NCI-H345 treated with DMSO at 0.1 percent for 48 hours (cell line): ENCODE measurements at regions not wholly inside any gene's neighbourhood (a gene's known extent, or its start where the extent isn't known, plus 50 kb on each side); places are given as distances from the start of the nearest gene placed in this dataset.
"Not testable (repeated sequence)": the region's sequence is repeated elsewhere in the genome, so short reads cannot be mapped to it uniquely, and the experiment has no call there.

Source experiments
- DNase-seq: peaks from one replicate; lab custom pipeline; 2025; ENCODE audit not compliant: unreplicated experiment; lab: John Stamatoyannopoulos, UW

GRCh38 chr4:181846934-181847333 is 396.3 kb upstream of the TENM3 start:
- DNase-seq = no peak

GRCh38 chr4:181848357-181848756 is 394.8 kb upstream of the TENM3 start:
- DNase-seq = no peak

- DNase-seq = no peak
These were observed 393.7 kb upstream of the TENM3 start for GRCh38 chr4:181849472-181849871.

GRCh38 chr4:181853881-181854511 is 389.2 kb upstream of the TENM3 start:
- no peak for DNase-seq

GRCh38 chr4:181855307-181855706 is 387.9 kb upstream of the TENM3 start:
- no peak for DNase-seq

- not testable (repeated sequence) for DNase-seq
These were observed 385.7 kb upstream of the TENM3 start for GRCh38 chr4:181857471-181857870.

DNA sequence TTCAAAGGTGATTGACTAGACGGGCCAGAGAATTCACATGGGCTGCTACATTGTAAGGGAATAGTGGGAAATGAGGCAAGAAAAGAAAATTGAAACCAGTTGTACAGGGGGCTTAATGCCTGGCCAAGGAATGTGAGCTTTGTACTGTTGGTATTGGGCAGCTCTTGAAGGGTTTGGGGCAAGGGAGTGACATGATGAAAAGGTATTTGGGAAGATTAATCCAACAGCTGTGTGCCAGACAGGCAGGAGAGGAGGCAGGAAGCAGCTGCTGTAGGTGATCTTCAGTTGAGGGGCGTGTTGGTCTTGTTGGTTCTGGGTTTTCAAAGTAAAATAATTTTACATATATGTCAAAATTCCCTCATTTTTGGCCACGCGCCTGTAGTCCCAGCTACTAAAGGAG is 384.5 kb upstream of the TENM3 start:
- no peak for DNase-seq

DNA sequence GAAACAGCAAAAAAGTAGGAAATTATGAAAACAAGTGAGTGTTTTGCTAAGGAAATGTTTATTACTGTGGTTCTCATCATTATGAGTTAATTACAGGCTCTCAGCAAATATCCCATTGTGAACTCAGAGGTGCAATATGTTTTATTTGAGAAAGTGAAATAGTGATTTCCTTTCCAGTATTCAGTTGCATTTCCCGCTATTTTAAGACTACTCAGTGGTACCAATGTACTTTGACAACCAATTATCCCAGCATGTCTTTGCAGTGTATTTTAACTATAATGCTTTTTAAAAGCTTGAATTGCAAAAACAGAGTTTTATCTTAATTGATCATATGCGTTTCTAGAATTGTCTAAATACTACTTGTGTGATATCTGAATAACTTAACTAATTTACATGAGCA is 383.8 kb upstream of the TENM3 start:
- no peak for DNase-seq

DNA sequence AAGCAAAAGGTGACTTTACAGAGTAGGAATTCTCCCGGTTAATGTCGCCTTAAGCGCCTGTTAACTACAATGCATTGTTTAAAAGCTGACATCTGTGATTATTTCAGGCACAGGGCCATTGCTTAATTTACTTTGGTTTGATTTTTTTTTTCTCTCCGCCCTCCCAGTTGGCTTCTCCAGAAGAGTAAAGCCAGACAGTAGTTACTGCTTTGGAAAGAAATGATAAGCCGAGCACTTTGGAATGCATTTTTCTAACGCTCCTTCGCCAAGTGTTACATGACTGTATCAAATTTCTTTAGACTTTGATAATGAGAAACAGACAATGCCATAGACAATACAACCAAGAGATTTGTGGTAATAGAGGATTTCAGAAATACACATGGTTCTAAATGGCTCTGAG is 383.0 kb upstream of the TENM3 start:
- no peak for DNase-seq

DNA sequence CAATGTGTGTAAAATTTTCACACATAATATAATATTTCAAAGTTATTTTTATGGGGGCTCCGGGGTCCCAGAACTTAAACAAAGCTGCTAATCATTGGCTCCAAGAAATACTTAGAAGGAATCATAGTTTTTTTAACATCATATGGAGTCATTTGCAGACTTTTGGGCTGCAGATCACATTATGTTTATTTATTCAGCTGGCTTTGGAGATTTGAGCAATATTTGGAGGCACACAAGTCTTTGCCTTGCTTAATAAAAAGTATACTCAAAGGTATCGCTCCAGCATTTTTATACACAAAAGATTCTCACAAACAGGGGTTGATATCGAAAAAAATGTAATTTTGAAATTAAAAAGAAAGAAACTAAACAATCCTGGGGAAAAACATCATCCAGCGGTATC is 382.5 kb upstream of the TENM3 start:
- DNase-seq = no peak

GRCh38 chr4:181863856-181864255 is 379.3 kb upstream of the TENM3 start:
- DNase-seq = no peak

DNA sequence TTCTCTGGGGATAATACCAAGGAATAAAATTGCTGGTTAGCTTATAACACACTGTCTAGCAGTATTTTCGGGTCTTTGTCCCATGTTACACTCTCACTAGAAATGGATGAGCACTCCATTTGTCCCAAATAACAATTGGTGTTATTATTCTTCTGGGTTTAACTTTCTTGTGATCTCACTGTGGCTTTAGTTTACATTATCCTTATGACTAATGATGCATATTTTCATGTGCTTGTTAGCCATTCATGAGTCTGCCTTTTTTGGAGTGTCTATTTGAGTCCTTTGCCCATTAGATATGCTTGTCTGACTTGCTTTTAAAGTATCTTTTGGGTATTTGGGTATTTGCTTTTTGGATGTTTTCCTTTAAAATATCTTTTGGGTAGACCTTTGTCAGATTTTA is 372.9 kb upstream of the TENM3 start:
- no peak for DNase-seq

DNA sequence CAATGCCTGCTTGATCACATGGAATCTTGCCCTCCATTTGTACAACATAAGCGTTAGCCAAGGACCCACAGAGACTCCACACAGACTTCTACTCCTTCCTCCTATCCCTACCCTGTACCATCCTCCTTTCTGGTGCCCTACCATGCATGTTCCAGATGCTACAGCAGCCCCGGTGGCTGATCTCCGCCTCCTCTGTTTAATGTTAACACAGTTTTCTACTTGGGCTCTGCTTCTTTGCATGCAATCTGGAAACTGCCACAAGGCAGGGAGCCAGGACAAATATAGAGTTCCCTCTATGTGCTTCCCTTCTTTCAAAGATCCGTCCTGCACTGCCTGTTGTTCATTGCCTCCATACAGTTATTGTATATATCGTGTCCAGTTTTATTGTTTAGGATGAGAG is 368.6 kb upstream of the TENM3 start:
- DNase-seq = no peak

GRCh38 chr4:181877329-181877848 is 365.8 kb upstream of the TENM3 start:
- DNase-seq = no peak

- DNase-seq = no peak
These were observed 353.2 kb upstream of the TENM3 start for GRCh38 chr4:181890031-181890430.

GRCh38 chr4:181890911-181891310 is 352.3 kb upstream of the TENM3 start:
- no peak for DNase-seq

DNA sequence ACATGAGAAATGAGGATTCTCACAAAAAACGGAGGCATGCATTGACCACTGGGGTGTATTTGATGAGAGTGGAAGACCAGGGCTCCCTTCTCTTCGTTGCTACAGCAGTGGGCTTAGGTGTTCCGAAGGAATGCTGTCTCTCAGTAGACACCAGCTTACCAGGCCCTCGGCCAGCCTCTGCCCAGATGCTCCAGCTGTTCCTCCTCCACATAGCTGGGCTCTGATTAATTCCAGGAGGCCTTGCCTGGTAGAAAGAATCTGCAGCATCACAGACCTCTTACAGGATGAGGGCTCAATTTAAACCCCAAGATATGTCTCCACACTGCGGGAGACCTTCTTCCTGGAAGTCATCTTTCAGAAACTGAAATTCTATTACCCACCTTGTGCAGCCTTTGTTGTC is 346.6 kb upstream of the TENM3 start:
- DNase-seq = no peak

GRCh38 chr4:181897935-181898334 is 345.3 kb upstream of the TENM3 start:
- DNase-seq = no peak

DNA sequence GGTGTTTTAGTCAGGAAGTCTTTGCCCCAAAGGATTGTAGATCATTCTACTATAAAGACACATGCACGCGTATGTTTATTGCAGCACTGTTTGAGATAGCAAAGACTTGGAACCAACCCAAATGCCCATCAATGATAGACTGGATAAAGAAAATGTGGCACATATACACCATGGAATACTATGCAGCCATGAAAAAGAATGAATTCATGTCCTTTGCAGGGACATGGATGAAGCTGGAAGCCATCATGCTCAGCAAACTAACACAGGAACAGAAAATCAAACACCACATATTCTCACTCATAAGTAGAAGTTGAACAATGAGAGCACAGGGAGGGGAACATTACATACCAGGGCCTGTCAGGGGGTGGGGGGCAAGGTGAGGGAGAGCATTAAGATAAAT is 340.8 kb upstream of the TENM3 start:
- not testable (repeated sequence) for DNase-seq

- DNase-seq = no peak
These were observed 337.5 kb upstream of the TENM3 start for GRCh38 chr4:181905708-181906107.

DNA sequence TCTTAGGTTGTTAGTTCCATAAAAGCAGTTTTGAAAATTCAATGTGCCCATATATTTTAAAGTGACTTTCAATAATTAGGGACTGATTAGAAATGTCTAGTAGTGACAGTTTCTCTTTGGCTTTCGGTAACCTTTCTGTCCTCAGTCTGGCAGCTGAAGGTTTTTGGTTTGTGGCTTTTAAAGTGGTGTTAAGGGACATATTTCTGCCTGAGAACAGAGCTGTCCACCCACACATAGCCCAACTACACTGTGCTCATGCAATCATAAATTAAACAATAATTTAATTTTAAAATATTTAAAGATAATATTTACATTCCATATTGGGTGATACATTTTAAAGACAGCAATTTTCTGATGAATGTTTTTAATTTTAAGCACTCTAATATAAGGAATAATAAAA is 335.0 kb upstream of the TENM3 start:
- DNase-seq = no peak

DNA sequence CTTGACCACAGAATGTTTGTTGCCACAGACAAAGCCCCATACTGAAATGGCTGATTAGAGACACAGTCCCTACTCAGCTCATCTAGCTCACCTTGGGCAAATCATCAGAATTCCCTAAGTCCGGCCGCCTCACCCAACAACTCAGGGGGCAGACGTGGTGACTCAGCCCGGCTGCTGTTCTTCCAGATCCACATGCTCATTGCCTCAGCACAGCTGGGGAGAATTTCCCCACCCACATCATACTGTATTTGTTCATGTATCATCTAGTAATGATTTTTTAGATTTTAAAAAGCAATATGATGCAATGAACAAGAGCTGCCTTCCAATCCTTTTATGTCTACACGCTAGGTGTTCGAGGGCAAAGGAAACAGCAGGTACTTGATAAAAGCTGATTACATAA is 333.8 kb upstream of the TENM3 start:
- DNase-seq = no peak

- no peak for DNase-seq
These were observed 331.8 kb upstream of the TENM3 start for GRCh38 chr4:181911420-181911819.
